Endodermal cell (in vitro differentiated cells): ENCODE measurements at regions not wholly inside any gene's neighbourhood (a gene's known extent, or its start where the extent isn't known, plus 50 kb on each side); places are given as distances from the start of the nearest gene placed in this dataset.

Experiments
- DNase-seq: peaks from one replicate; pipeline ENCODE4 v3.0.0-alpha.2; 2017
- H3K27ac ChIP-seq: 2 replicates; pipeline ENCODE4 v1.5.1; 2013; ENCODE audit warnings: mild to moderate bottlenecking, low read depth, low read length, moderate library complexity
- H3K27me3 ChIP-seq: 2 replicates; pipeline ENCODE4 v1.6.1; 2013; ENCODE audit warnings: mild to moderate bottlenecking, low read length, moderate library complexity; ENCODE audit not compliant: insufficient read depth, control insufficient read depth, poor library complexity, severe bottlenecking
- H3K36me3 ChIP-seq: 2 replicates; pipeline ENCODE4 v1.7.0; 2013; ENCODE audit warnings: mild to moderate bottlenecking, low read length, moderate library complexity; ENCODE audit not compliant: control insufficient read depth, insufficient read depth
- H3K4me1 ChIP-seq: one replicate; pipeline ENCODE4 v1.7.0; 2013; ENCODE audit warnings: low read length; ENCODE audit not compliant: control insufficient read depth, insufficient read depth
- H3K4me3 ChIP-seq: 2 replicates; pipeline ENCODE4 v1.5.1; 2013; ENCODE audit warnings: mild to moderate bottlenecking, low read length, moderate library complexity
- H3K9ac ChIP-seq: 2 replicates; pipeline ENCODE4 v1.6.1; 2013; ENCODE audit warnings: mild to moderate bottlenecking, low read length, moderate library complexity; ENCODE audit not compliant: poor library complexity, severe bottlenecking; ENCODE audit errors: extremely low read depth
- H3K9me3 ChIP-seq: 2 replicates; pipeline ENCODE4 v1.6.1; 2013; ENCODE audit warnings: mild to moderate bottlenecking, low read length, moderate library complexity; ENCODE audit not compliant: control insufficient read depth
- H3K27ac Mint-ChIP-seq: 2 replicates; pipeline ENCODE4 v1.8.0; 2020; ENCODE audit warnings: mixed read lengths
- H3K27me3 Mint-ChIP-seq: 2 replicates; pipeline ENCODE4 v1.8.0; 2021; ENCODE audit warnings: mild to moderate bottlenecking, mixed read lengths; ENCODE audit not compliant: insufficient read depth
- H3K36me3 Mint-ChIP-seq: 2 replicates; pipeline ENCODE4 v1.8.0; 2020; ENCODE audit warnings: low read depth, mixed read lengths
- H3K4me1 Mint-ChIP-seq: 2 replicates; pipeline ENCODE4 v1.8.0; 2020; ENCODE audit warnings: mixed read lengths
- H3K4me3 Mint-ChIP-seq: 2 replicates; pipeline ENCODE4 v1.8.0; 2020; ENCODE audit warnings: mild to moderate bottlenecking, moderate library complexity, mixed read lengths
- H3K9me3 Mint-ChIP-seq: 2 replicates; pipeline ENCODE4 v1.8.0; 2020; ENCODE audit warnings: mild to moderate bottlenecking, mixed read lengths
- WGBS, 2 experiments: methylation state at CpG; one replicate each; pipeline versions ENCODE4 v1.1.5 to v1.1.7; 2013; ENCODE audit warnings: missing lambda C conversion rate in 2 of 2, mixed read lengths in 1 of 2; ENCODE audit not compliant: insufficient coverage in 1 of 2, insufficient read length in 1 of 2; 5-methylcytosine and 5-hydroxymethylcytosine counted together
- TF ChIP-seq, protein P1 (sequence below): fragments of 200-600 bp; sonication (generic); conservative IDR thresholded peaks from 2 replicates; pipeline ENCODE4 v1.5.0; 2021; ENCODE audit warnings: antibody characterized with exemption, mild to moderate bottlenecking

GRCh38 chr10:80772596-80772995 lies 234.9 kb downstream of the SH2D4B start:
- H3K4me1 ChIP-seq, result peaks cover 15% of the 10 kb centered on the region
- H3K27ac ChIP-seq, result no peak overlapping the region
- TF ChIP-seq, protein P1, sequence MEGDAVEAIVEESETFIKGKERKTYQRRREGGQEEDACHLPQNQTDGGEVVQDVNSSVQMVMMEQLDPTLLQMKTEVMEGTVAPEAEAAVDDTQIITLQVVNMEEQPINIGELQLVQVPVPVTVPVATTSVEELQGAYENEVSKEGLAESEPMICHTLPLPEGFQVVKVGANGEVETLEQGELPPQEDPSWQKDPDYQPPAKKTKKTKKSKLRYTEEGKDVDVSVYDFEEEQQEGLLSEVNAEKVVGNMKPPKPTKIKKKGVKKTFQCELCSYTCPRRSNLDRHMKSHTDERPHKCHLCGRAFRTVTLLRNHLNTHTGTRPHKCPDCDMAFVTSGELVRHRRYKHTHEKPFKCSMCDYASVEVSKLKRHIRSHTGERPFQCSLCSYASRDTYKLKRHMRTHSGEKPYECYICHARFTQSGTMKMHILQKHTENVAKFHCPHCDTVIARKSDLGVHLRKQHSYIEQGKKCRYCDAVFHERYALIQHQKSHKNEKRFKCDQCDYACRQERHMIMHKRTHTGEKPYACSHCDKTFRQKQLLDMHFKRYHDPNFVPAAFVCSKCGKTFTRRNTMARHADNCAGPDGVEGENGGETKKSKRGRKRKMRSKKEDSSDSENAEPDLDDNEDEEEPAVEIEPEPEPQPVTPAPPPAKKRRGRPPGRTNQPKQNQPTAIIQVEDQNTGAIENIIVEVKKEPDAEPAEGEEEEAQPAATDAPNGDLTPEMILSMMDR, result no peak
- H3K9me3 ChIP-seq, result no peaks in the 10 kb centered on the region
- no peaks in the 10 kb centered on the region for H3K27me3 Mint-ChIP-seq
- no peaks in the 10 kb centered on the region for H3K36me3 Mint-ChIP-seq
- H3K4me3 Mint-ChIP-seq, result no peak overlapping the region
- no peak overlapping the region for H3K4me3 ChIP-seq
- WGBS, 2 experiments, result 70% methylated on average over 2 to 3 of the region's 3 CpGs
- no peak for DNase-seq
- H3K9ac ChIP-seq, result no peak overlapping the region
- peaks cover 29% of the 10 kb centered on the region for H3K4me1 Mint-ChIP-seq
- H3K9me3 Mint-ChIP-seq, result no peaks in the 10 kb centered on the region
- no peak overlapping the region for H3K27ac Mint-ChIP-seq
- H3K27me3 ChIP-seq, result no peaks in the 10 kb centered on the region
- no peaks in the 10 kb centered on the region for H3K36me3 ChIP-seq

DNA sequence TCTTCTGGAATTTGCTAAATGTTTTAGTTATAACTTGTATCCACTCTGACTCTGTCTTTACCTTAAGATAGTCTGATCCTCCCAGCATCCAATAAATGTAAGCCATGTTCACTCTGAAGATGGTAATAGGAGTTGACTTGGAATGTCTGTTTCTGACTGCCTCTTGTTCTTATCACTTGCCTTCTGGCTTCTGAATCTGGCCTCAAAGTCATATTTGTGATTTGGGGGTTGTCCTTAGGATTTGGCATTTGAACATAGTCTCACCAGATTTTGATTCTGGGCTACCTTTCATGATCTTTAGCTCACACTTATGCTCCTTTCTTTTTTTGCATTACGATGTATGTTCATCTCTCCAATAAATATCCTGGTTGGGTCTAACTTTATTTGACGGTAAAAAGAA lies 247.0 kb downstream of the SH2D4B start:
- no peaks in the 10 kb centered on the region for H3K36me3 Mint-ChIP-seq
- no peak overlapping the region for H3K4me3 ChIP-seq
- no peak overlapping the region for H3K27ac Mint-ChIP-seq
- peaks cover 5% of the 10 kb centered on the region for H3K9me3 Mint-ChIP-seq
- no peaks in the 10 kb centered on the region for H3K9me3 ChIP-seq
- DNase-seq, result no peak
- H3K36me3 ChIP-seq, result no peaks in the 10 kb centered on the region
- H3K27me3 Mint-ChIP-seq, result no peaks in the 10 kb centered on the region
- peaks cover 15% of the 10 kb centered on the region for H3K4me1 Mint-ChIP-seq
- H3K9ac ChIP-seq, result no peak overlapping the region
- H3K27me3 ChIP-seq, result no peaks in the 10 kb centered on the region
- WGBS, 2 experiments, result 93% methylated on average over 1 of the region's 2 CpGs; no CpG with 5 or more reads in 1 of the 2 experiments
- H3K4me1 ChIP-seq, result peaks cover 5% of the 10 kb centered on the region
- TF ChIP-seq, protein P1, result no peak
- H3K4me3 Mint-ChIP-seq, result no peak overlapping the region
- H3K27ac ChIP-seq, result no peak overlapping the region

DNA sequence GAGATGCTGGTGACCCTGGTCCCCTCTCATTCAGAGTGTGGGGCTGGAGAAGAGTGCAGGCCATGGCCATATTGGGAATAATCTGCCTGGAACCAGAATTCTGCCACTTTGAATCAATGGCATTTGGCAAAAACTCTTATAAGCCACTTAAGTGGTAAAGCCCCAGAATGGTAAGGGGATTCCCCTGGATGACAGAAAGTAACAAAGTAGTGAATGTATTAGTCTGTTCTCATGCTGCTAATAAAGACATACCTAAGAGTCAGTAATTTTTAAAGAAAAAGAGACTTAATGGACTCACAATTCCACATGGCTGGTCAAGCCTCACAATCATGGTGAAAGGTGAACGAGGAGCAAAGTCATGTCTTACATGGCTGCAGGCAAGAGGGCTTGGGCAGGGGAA lies 248.6 kb downstream of the SH2D4B start:
- Mint-ChIP-seq H3K9me3 (peaks cover 5% of the 10 kb centered on the region), H3K4me1 (peaks cover 11% of the 10 kb centered on the region), H3K27ac (no peak overlapping the region), H3K36me3 (no peaks in the 10 kb centered on the region), H3K4me3 (no peak overlapping the region), H3K27me3 (no peaks in the 10 kb centered on the region)
- no peaks in the 10 kb centered on the region for H3K36me3 ChIP-seq
- no peak overlapping the region for H3K27ac ChIP-seq
- no peaks in the 10 kb centered on the region for H3K27me3 ChIP-seq
- no peaks in the 10 kb centered on the region for H3K9me3 ChIP-seq
- H3K4me3 ChIP-seq, result no peak overlapping the region
- no peak overlapping the region for H3K9ac ChIP-seq
- TF ChIP-seq, protein P1, result no peak
- no peaks in the 10 kb centered on the region for H3K4me1 ChIP-seq
- DNase-seq, result no peak
- 86 to 93% methylated on average over 1 of the region's 1 CpG for WGBS, 2 experiments
